ENCODE measurements at regions not wholly inside any gene's neighbourhood (a gene's known extent, or its start where the extent isn't known, plus 50 kb on each side); places are given as distances from the start of the nearest gene placed in this dataset.

DNA sequence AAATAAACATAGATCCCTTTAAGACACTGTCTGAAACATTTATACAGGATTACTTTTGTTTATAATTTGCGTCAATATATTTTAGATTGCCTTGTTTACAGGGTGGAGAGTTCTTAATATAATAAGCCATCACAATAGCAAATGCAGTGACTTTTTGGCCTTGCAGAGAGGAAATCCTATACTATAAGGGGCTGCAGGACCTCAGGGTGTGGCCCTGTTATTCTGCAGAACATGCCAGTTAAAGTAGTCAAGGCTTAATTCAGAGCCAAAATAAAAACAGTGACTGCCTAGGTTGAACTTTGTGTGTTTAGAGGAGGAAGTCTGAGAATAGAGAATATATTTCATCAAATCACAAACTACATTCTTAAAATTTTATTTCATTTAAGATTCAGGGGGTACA is 381.6 kb downstream of the DUSP6 start:
- ATAC-seq (peak in 2 of 4 donors; percentile 33 to 47), DNase-seq (no peak)
- Histone ChIP-seq H3K4me1 (peaks cover 0 to 11% (median 0%) of the 10 kb centered on the region in 12 donors), H3K9me3 (no peaks in the 10 kb centered on the region), H3K27ac (peak overlapping the region in 5 of 12 donors; percentile 1 to 55 (median 35)), H3K4me3 (no peak overlapping the region), H3K36me3 (no peaks in the 10 kb centered on the region), H3K27me3 (no peaks in the 10 kb centered on the region)
- WGBS, 4 donors: 0 to 69% (median 32%) methylated on average over 1 of the region's 1 CpG
- TF ChIP-seq POLR2A (IDR thresholded peaks at IDR 0.05): no peak
- TF ChIP-seq CTCF (IDR thresholded peaks at IDR 0.05): no peak
- intact Hi-C loops (cut with DNase I): no loop called here

DNA sequence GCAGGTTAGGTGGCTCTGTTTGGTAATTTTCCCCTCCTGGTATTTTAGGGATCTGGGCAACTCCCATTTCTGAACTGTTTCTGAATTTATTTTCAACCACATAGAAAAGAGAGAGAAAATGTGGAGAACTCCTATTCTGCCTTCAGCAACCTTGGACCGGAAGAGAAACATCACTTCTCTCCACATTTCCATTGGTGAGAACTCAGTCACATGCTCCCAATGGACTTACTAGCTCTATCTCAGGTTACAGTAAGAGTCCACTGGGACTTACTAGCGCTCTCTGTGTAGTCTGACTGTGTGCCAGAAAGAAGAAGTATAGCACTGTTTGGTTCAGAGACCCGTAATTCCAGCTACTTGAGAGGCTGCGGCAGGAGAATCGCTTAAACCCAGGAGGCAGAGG is 383.2 kb downstream of the DUSP6 start:
- no peak for DNase-seq
- no peak overlapping the region for H3K27ac ChIP-seq
- 95 to 99% (median 98%) methylated on average over 5 of the region's 5 CpGs for WGBS, 4 donors

DNA sequence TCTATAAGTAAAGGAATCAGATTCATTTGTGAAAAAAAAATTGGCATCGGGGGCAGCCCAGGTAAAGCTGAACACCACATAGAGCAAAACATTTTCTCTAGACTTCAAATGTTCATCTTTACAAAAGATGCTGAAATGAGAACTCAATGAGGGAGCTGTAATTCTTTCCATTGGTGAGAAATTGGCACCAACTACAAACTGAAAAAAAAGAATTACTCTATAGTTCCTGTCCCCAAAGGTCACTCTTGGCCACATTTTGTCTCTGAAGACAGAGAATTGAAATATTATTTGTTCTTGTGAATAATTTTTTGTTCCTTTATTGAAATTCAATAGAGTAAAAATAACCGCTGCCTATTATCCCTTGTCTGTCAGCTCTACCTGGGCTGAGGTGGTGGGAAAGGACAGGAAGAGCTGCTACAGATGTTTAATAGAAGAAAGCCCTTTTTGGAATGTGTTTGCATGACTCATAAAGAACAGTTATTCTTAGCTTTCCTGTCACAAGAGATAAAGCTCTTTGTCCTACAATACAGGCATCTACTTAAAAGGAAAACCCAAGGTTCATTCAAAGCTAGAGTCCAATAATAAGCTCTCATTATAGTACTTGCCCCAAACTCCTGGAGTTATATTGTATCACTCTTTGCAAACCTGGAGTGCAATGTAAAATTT is 380.1 kb upstream of the KITLG start:
- DNase-seq: peak in 2 of 5 donors; percentile 24 to 29
- intact Hi-C loops (cut with DNase I): no loop called here
- TF ChIP-seq CTCF (IDR thresholded peaks at IDR 0.05) (no peak), POLR2A (IDR thresholded peaks at IDR 0.05) (no peak)
- no peaks in the 10 kb centered on the region for H3K27me3 ChIP-seq
- 66 to 77% (median 71%) methylated on average over 2 of the region's 2 CpGs for WGBS, 4 donors
- ATAC-seq: peak; percentile 85 to 96 (median 90)
- H3K4me1 ChIP-seq: peaks cover 0 to 24% (median 12%) of the 10 kb centered on the region in 12 donors
- no peaks in the 10 kb centered on the region for H3K9me3 ChIP-seq
- no peak overlapping the region for H3K4me3 ChIP-seq
- peak overlapping the region in 9 of 12 donors; percentile 5 to 53 (median 35) for H3K27ac ChIP-seq
- H3K36me3 ChIP-seq: no peaks in the 10 kb centered on the region

More for the DNA sequence above, 383.2 kb downstream of the DUSP6 start:
- intact Hi-C loops (cut with DNase I): no loop called here
- Histone ChIP-seq H3K9me3 (no peaks in the 10 kb centered on the region), H3K27me3 (no peaks in the 10 kb centered on the region), H3K4me3 (no peak overlapping the region), H3K4me1 (peaks cover 0 to 11% (median 0%) of the 10 kb centered on the region in 12 donors), H3K36me3 (no peaks in the 10 kb centered on the region)
- TF ChIP-seq CTCF (IDR thresholded peaks at IDR 0.05): no peak
- no peak for TF ChIP-seq POLR2A (IDR thresholded peaks at IDR 0.05)
- ATAC-seq: no peak

DNA sequence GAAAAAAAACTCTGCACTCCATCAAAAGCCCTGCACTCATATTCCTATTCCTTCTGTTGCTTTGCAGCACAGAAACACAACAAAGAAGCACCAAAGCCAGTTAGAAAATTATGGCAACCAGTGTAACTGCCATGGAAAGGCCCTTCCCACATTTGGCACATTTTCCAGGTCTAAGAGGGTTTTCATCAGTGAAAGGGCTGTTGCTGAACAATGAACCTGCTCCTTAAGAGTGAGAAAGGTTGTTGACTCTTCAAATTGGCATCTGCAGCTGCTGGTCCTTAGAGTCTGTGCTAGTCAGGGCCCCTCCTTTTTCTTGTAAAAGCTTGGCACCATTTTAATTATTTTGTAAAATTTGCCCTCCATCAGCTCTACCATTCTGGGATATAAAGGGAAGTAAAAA is 378.7 kb upstream of the KITLG start:
- peak overlapping the region in 1 of 12 donors; percentile 47 for H3K27ac ChIP-seq
- DNase-seq (no peak), ATAC-seq (no peak)
- H3K36me3 ChIP-seq: no peaks in the 10 kb centered on the region
- peaks cover 0 to 24% (median 12%) of the 10 kb centered on the region in 12 donors for H3K4me1 ChIP-seq
- H3K9me3 ChIP-seq: no peaks in the 10 kb centered on the region
- TF ChIP-seq CTCF (IDR thresholded peaks at IDR 0.05) (no peak), POLR2A (IDR thresholded peaks at IDR 0.05) (no peak)
- no peaks in the 10 kb centered on the region for H3K27me3 ChIP-seq
- no peak overlapping the region for H3K4me3 ChIP-seq
- intact Hi-C loops (cut with DNase I): loop anchor here in 1 of 10 donors (10.0 kb wide), 1 partner anchor 54 kb away; no protein-coding TSS in a partner anchor

Measured in heart left ventricle (tissue), 16 donors.